GM23248 (cell line): ENCODE measurements at regions not wholly inside any gene's neighbourhood (a gene's known extent, or its start where the extent isn't known, plus 50 kb on each side); places are given as distances from the start of the nearest gene placed in this dataset.

Source experiments
- DNase-seq: peaks from one replicate; pipeline ENCODE4 v3.0.0-alpha.2; 2015
- H2AFZ ChIP-seq: fragments of 200-600 bp; sonication (generic); 2 replicates; pipeline ENCODE4 v1.6.1; 2016; ENCODE audit warnings: antibody characterized with exemption
- H3F3A ChIP-seq: fragments of 200-600 bp; sonication (generic); 2 replicates; pipeline ENCODE4 v1.6.1; 2016; ENCODE audit warnings: mild to moderate bottlenecking, antibody characterized with exemption, mixed run types; ENCODE audit not compliant: insufficient read depth
- H3K27ac ChIP-seq: fragments of 200-600 bp; sonication (generic); 2 replicates; pipeline ENCODE4 v1.5.1; 2016; ENCODE audit warnings: mild to moderate bottlenecking
- H3K27me3 ChIP-seq: fragments of 200-600 bp; sonication (generic); replicated peaks from 2 replicates; pipeline ENCODE4 v1.6.1; 2016; ENCODE audit warnings: mild to moderate bottlenecking; ENCODE audit not compliant: insufficient read depth
- H3K36me3 ChIP-seq: fragments of 200-600 bp; sonication (generic); 2 replicates; pipeline ENCODE4 v1.6.1; 2016; ENCODE audit warnings: low read depth, mild to moderate bottlenecking
- H3K4me1 ChIP-seq: fragments of 200-600 bp; sonication (generic); 2 replicates; pipeline ENCODE4 v1.6.1; 2016; ENCODE audit warnings: mild to moderate bottlenecking; ENCODE audit not compliant: insufficient read depth
- H3K4me2 ChIP-seq: fragments of 200-600 bp; sonication (generic); one replicate; pipeline ENCODE4 v1.6.1; 2016; ENCODE audit warnings: mild to moderate bottlenecking; ENCODE audit not compliant: unreplicated experiment
- H3K4me3 ChIP-seq: fragments of 200-600 bp; sonication (generic); 2 replicates; pipeline ENCODE4 v1.5.1; 2016; ENCODE audit warnings: mild to moderate bottlenecking
- H3K79me2 ChIP-seq: fragments of 200-600 bp; sonication (generic); 2 replicates; pipeline ENCODE4 v1.6.1; 2016; ENCODE audit warnings: mild to moderate bottlenecking; ENCODE audit not compliant: insufficient read depth
- H3K9ac ChIP-seq: fragments of 200-600 bp; sonication (generic); 2 replicates; pipeline ENCODE4 v1.6.1; 2016; ENCODE audit warnings: mild to moderate bottlenecking
- H3K9me2 ChIP-seq: fragments of 200-600 bp; sonication (generic); 2 replicates; pipeline ENCODE4 v1.6.1; 2016; ENCODE audit warnings: mixed run types, mild to moderate bottlenecking, moderate library complexity; ENCODE audit not compliant: insufficient read depth
- H3K9me3 ChIP-seq: fragments of 200-600 bp; sonication (generic); one replicate; pipeline ENCODE4 v1.6.1; 2017; ENCODE audit warnings: low read depth
- H4K20me1 ChIP-seq: fragments of 200-600 bp; sonication (generic); 2 replicates; pipeline ENCODE4 v1.6.0; 2016; ENCODE audit not compliant: insufficient read depth
- EZH2 ChIP-seq: fragments of 200-600 bp; sonication (generic); IDR thresholded peaks from 2 replicates; pipeline ENCODE4 v1.6.1; 2018; ENCODE audit warnings: antibody characterized with exemption, mild to moderate bottlenecking; ENCODE audit not compliant: insufficient read depth, poor library complexity, severe bottlenecking
- EZH2phosphoT487 ChIP-seq: fragments of 200-600 bp; sonication (generic); IDR thresholded peaks from 2 replicates; pipeline ENCODE4 v1.6.1; 2018; ENCODE audit warnings: antibody characterized with exemption, moderate library complexity, mild to moderate bottlenecking, low read depth; ENCODE audit not compliant: insufficient read depth
- WGBS, 2 experiments: methylation state at CpG; one replicate each; pipeline ENCODE4 v1.1.6; 2015 to 2017; ENCODE audit warnings: low lambda C conversion rate in 2 of 2, low coverage in 1 of 2; ENCODE audit errors: missing lambda C conversion rate in 2 of 2; 5-methylcytosine and 5-hydroxymethylcytosine counted together
- in situ Hi-C: fragments of 300-500 bp; cut with MboI; formaldehyde crosslinking; loops from 2 replicates; pipeline ENCODE4 v1.15.0; 2020

DNA sequence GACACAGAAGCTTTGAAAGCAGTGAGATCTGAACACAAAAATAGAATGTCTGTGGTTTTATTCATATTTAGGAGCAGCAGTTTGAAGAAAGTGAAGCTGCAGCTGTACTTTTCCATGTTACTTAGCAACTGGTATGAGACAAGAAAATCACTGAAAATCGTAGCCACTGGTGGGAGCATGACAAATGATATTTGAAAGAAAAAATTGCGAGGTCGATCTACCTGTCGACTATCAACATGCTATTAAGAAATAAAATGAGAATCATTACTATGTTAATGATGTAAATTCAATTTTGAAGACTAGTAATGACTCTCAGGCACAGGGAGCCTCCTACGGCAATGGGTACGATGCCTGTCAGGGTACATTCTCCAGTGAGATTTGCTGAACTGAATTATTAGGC lies 436.4 kb downstream of the SLITRK5 start:
- H3K27me3 ChIP-seq: no peaks in the 10 kb centered on the region
- H3K4me2 ChIP-seq: no peak overlapping the region
- H4K20me1 ChIP-seq: no peaks in the 10 kb centered on the region
- no peak for TF ChIP-seq EZH2
- no peak for TF ChIP-seq EZH2phosphoT487
- H2AFZ ChIP-seq: no peak overlapping the region
- 35 to 45% methylated on average over 6 of the region's 6 CpGs for WGBS, 2 experiments
- H3K27ac ChIP-seq: no peak overlapping the region
- in situ Hi-C loops: no loop called here
- DNase-seq: no peak
- no peaks in the 10 kb centered on the region for H3F3A ChIP-seq
- no peaks in the 10 kb centered on the region for H3K4me1 ChIP-seq
- H3K4me3 ChIP-seq: no peak overlapping the region
- H3K36me3 ChIP-seq: no peaks in the 10 kb centered on the region; the same call in 1 of the 2 replicates
- no peaks in the 10 kb centered on the region for H3K9me2 ChIP-seq
- H3K9me3 ChIP-seq: no peaks in the 10 kb centered on the region
- H3K79me2 ChIP-seq: no peaks in the 10 kb centered on the region
- H3K9ac ChIP-seq: no peak overlapping the region

GRCh38 chr13:88112526-88112925 lies 441.4 kb downstream of the SLITRK5 start:
- no peak for DNase-seq
- no peak overlapping the region for H2AFZ ChIP-seq
- no peak overlapping the region for H3K4me2 ChIP-seq
- WGBS, 2 experiments: 3 to 8% methylated on average over 3 of the region's 3 CpGs
- H3K4me3 ChIP-seq: no peak overlapping the region
- H4K20me1 ChIP-seq: no peaks in the 10 kb centered on the region
- H3K9ac ChIP-seq: no peak overlapping the region
- no peak for TF ChIP-seq EZH2
- no peak for TF ChIP-seq EZH2phosphoT487
- H3K27ac ChIP-seq: no peak overlapping the region
- no peaks in the 10 kb centered on the region for H3K36me3 ChIP-seq
- H3K79me2 ChIP-seq: no peaks in the 10 kb centered on the region
- H3K27me3 ChIP-seq: no peaks in the 10 kb centered on the region
- H3F3A ChIP-seq: no peaks in the 10 kb centered on the region
- in situ Hi-C loops: no loop called here
- no peaks in the 10 kb centered on the region for H3K4me1 ChIP-seq
- no peaks in the 10 kb centered on the region for H3K9me3 ChIP-seq
- H3K9me2 ChIP-seq: no peaks in the 10 kb centered on the region

DNA sequence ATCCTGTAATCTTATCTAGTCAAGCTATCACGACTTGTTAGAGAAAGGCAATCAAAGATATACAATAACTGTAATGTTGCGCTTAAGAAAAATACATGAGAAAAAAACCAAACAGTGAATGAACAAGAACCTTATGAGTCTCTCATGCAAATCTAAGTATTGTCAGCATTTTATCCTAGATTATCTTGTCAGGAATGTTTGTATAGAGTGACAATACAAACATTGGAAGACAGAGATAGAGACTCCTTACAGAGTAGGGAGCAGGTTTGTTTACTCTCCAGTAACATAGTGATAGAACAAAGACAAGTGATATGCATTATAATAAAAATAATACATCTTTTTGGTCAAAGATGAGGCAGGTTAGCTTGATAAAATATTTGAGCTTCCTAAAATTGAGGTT lies 444.8 kb downstream of the SLITRK5 start:
- 22 to 31% methylated on average over 2 of the region's 2 CpGs for WGBS, 2 experiments
- in situ Hi-C loops: no loop called here
- no peak overlapping the region for H3K4me2 ChIP-seq
- H3K9me2 ChIP-seq: no peaks in the 10 kb centered on the region
- no peak overlapping the region for H2AFZ ChIP-seq
- no peaks in the 10 kb centered on the region for H4K20me1 ChIP-seq
- H3K4me3 ChIP-seq: no peak overlapping the region
- H3K27me3 ChIP-seq: no peaks in the 10 kb centered on the region
- no peaks in the 10 kb centered on the region for H3K4me1 ChIP-seq
- no peak overlapping the region for H3K9ac ChIP-seq
- TF ChIP-seq EZH2 (no peak), EZH2phosphoT487 (no peak)
- no peak overlapping the region for H3K27ac ChIP-seq
- no peaks in the 10 kb centered on the region for H3K36me3 ChIP-seq
- no peak for DNase-seq
- H3K79me2 ChIP-seq: no peaks in the 10 kb centered on the region
- H3F3A ChIP-seq: no peaks in the 10 kb centered on the region
- H3K9me3 ChIP-seq: no peaks in the 10 kb centered on the region

DNA sequence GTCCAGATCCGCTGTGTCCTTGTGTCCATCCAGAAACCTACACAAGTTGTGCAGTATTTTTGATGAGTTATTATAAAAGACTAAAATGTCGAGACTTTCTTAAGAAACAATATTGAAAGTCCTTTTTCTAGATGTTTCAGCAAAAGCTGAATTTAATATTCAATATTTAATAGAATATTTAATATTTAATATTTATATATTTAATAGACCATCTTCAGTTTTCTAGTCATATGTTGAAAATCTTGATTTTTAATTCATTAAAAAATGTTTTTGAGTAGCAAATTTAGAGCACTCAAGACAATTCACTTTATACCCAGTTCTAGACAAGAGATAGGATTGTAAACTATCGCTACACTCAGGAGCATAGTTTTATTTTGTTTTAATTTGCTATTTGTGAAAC lies 447.8 kb downstream of the SLITRK5 start:
- H2AFZ ChIP-seq: no peak overlapping the region
- no peak overlapping the region for H3K4me3 ChIP-seq
- H3F3A ChIP-seq: no peaks in the 10 kb centered on the region
- no peak overlapping the region for H3K9ac ChIP-seq
- WGBS, 2 experiments: 21 to 24% methylated on average over 3 of the region's 3 CpGs
- no peaks in the 10 kb centered on the region for H3K79me2 ChIP-seq
- no peaks in the 10 kb centered on the region for H3K4me1 ChIP-seq
- no peak overlapping the region for H3K4me2 ChIP-seq
- H3K9me3 ChIP-seq: no peaks in the 10 kb centered on the region
- in situ Hi-C loops: no loop called here
- H3K27me3 ChIP-seq: no peaks in the 10 kb centered on the region
- TF ChIP-seq EZH2 (no peak), EZH2phosphoT487 (no peak)
- H3K36me3 ChIP-seq: no peaks in the 10 kb centered on the region
- no peak for DNase-seq
- H4K20me1 ChIP-seq: no peaks in the 10 kb centered on the region
- H3K27ac ChIP-seq: no peak overlapping the region
- H3K9me2 ChIP-seq: no peaks in the 10 kb centered on the region

DNA sequence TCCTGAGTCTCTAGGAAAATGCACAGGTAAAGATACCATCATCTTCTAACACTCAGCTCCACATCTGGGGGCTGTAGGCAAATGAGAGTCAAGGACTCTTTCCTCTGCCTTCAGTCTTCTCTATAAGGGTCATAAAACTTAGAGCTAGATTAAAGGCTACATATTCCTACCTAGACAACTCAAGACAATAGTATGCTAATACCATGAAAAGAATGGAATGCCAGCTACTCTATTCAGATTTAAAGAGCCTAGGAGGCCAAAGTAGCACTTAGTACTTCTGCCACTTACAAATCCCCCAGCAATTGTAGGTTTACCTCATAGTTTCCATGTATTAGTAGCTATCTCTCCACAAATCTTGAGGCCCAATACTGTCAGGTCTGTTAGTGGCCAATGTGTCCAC lies 453.0 kb downstream of the SLITRK5 start:
- H3K9me3 ChIP-seq: no peaks in the 10 kb centered on the region
- no peaks in the 10 kb centered on the region for H3K9me2 ChIP-seq
- TF ChIP-seq EZH2phosphoT487 (no peak), EZH2 (no peak)
- H3K4me2 ChIP-seq: no peak overlapping the region
- H3F3A ChIP-seq: no peaks in the 10 kb centered on the region
- no peak for DNase-seq
- in situ Hi-C loops: no loop called here
- no peak overlapping the region for H3K9ac ChIP-seq
- H3K27me3 ChIP-seq: no peaks in the 10 kb centered on the region
- H3K36me3 ChIP-seq: no peaks in the 10 kb centered on the region
- H3K27ac ChIP-seq: no peak overlapping the region
- no peaks in the 10 kb centered on the region for H4K20me1 ChIP-seq
- H3K4me1 ChIP-seq: no peaks in the 10 kb centered on the region
- H3K4me3 ChIP-seq: no peak overlapping the region
- H2AFZ ChIP-seq: no peak overlapping the region
- no peaks in the 10 kb centered on the region for H3K79me2 ChIP-seq
